ENCODE measurements at regions not wholly inside any gene's neighbourhood (a gene's known extent, or its start where the extent isn't known, plus 50 kb on each side); places are given as distances from the start of the nearest gene placed in this dataset.

- TF ChIP-seq CTCF (IDR thresholded peaks at IDR 0.05) (no peak), POLR2AphosphoS5 (IDR thresholded peaks at IDR 0.05) (no peak), POLR2A (IDR thresholded peaks at IDR 0.05) (no peak), EP300 (IDR thresholded peaks at IDR 0.05) (no peak)
Observed at GRCh38 chr1:34693081-34693480, 61.8 kb upstream of the GJB5 start.

All from sigmoid colon (tissue), 4 donors.